Nucleus accumbens (tissue), 56 donors: ENCODE measurements at regions not wholly inside any gene's neighbourhood (a gene's known extent, or its start where the extent isn't known, plus 50 kb on each side); places are given as distances from the start of the nearest gene placed in this dataset.
"Not testable (repeated sequence)": the region's sequence is repeated elsewhere in the genome, so short reads cannot be mapped to it uniquely, and the experiment has no call there.

Experiments used
- DNase-seq, 56 donors: peaks; one replicate each; lab custom pipeline; 2025; lab: John Stamatoyannopoulos, UW

DNA sequence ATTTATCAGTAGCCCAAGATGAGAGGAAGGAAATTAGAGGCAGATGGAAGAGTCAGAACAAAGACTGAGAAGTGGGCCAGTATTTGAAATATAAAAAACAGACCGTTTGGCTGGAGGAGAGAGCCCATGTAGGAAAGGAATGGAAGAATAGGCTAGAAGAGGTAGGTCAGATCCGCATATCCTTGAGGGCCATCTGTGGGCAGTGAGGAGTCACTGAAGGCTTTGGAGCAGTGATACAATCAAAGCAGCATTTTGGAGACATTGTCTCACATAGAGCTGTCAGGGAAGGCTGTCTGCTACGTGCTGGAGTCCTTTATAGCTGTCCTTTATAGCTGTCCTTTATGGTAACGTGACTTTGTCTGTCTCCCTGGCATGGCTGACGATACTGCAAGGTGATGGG is 92.0 kb upstream of the VEPH1 start:
- DNase-seq, result no peak

GRCh38 chr3:157594413-157594812 is 91.2 kb upstream of the VEPH1 start:
- DNase-seq, result no peak

DNA sequence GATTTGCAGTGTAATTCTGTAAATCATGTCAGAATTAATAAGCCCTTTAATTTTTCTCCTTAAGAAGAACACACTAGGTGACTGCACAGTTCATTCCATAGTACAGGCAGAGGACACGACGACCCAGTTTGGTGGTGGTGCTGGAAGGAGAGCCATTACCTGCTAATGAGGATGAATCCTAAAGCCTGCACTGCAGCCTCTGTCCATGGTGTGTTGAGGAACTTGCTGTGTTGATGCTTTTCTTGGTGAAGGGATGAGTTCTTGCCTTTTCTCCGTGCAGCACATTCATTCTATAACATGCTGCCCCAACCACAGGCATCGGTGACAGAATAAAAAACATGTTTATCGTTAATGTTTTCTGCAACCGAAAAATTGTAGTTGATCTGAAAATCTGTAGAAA is 89.6 kb upstream of the VEPH1 start:
- no peak for DNase-seq

DNA sequence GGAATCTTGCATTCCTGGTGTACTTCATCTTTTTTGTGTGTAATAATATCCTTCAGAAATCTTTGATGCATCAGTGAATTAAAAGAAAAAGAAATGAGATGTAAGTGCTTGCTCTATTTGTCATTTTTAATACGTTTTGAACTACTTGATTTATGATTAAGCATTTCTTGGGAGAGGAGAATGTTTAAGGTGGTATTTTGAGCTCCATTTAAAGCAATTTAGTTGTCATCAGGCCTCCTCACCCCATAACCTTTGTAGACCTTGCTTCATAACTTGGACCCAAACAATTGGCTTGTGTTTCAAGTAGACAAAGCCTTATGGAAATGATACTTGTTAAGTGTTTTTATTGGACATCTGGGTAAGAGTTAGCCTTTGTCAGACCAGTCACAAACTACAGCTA is 87.1 kb upstream of the VEPH1 start:
- DNase-seq, result no peak

DNA sequence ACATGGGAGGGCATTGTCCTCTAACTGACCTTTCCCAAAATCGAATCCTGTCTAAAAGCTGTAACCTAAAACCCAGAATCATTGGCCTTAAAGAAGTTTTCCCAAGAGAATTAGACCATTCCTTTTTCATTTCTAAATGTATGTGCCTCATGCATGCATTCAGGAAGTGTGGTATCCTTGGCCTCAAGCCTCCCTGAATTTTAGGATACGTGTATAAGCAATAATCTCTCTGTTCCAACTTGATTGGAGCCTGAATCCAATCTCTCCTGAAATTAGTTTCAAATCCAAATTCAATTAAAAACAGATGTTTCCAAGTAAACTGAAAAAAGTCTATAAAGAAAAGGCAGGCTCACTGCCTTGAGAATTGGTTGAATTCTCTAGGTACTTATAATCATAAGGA is 86.0 kb upstream of the VEPH1 start:
- no peak for DNase-seq

- DNase-seq, result no peak
Measured at GRCh38 chr3:157588386-157589060, 85.3 kb upstream of the VEPH1 start.

DNA sequence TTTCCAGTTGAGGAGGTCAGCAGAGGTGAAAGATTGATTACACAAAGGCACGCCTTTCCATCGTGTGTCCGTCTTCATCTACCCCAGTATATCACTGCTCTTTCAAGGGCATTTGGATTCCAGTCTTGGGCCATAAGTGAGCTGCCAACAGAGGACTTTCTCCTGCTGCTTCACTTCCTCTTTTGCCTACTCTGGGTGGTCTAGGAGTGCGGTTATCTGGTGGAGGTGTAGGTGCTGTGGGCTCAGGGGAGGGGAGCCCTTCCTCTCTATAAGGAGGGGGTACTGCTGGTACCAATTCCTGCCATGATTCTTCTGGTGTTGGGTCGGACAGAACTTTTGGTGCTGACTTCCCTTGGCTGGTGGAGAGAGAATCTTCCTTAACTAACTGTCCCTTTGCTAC is 83.1 kb upstream of the VEPH1 start:
- no peak for DNase-seq

- DNase-seq, result no peak
Measured at GRCh38 chr3:157585386-157585785, 82.2 kb upstream of the VEPH1 start.

DNA sequence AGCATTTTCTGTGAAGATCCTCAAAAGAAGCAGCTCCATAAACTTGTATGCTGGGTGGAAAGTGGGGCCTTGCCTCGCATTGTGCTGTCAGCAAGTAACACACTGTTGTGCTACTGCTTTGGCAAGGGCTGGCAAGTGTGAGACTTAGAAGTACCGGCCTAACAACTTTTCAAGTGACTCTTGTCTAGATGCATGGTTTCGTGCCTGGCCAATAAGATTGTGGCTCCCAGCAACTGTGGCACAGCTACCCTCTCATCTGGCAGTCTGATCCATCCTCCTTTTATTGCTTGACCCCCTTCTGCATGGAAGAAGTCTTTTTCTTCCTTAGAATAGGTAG is 79.4 kb upstream of the VEPH1 start:
- no peak for DNase-seq

GRCh38 chr3:157581956-157582636 is 78.9 kb upstream of the VEPH1 start:
- DNase-seq, result not testable (repeated sequence)

DNA sequence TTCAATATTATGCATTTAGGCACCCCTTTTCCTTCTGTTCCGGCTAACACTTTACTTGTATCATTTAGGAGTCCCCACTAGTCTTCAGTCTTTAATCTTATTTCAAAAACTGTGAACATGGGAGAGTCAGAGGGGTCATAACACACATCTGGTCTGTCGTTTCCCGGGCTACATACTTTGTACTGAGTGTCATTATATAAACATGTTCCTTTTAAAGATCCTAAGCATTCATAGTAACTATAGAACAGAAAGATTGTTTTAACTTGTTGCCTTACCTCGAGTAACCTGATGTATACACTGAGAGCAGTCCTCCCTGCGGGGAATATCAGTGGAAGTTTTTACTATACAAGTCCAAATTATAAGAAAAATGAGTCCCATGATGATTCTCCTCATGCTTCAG is 78.2 kb upstream of the VEPH1 start:
- DNase-seq, result no peak

- DNase-seq, result no peak
Measured at GRCh38 chr3:157578181-157578580, 75.0 kb upstream of the VEPH1 start.

- DNase-seq, result no peak
Measured at GRCh38 chr3:157574531-157574930, 71.3 kb upstream of the VEPH1 start.

DNA sequence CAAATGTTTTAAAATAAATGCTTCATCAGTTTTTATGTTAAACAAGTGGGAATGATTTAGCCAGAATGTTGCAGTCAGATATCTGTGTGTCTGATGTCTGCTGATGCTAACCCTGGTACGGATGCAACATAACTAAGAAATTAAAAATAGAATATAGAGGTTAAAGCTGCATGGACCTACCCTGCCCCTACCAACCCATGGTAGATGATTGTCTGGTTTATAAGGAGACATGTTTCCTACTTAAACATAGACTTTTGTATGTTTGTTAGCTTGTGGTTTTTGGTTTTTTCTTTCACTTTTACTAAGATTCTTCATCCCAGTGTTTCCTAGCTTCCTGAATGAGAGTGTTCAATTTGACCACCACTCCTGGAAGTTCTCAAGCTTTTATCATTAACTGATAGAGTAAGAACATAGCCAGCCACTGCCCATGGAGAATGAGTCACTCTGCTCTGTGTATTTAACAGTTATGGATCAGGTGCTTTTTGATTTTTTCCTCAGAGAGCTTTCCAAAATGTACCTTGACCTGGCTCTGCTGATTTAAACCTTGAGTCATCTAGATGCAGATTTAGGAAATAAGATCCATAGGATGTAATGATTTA is 70.7 kb upstream of the VEPH1 start:
- DNase-seq, result no peak

- no peak for DNase-seq
Measured at GRCh38 chr3:157573281-157573680, 70.1 kb upstream of the VEPH1 start.

- peak in 7 of 56 donors; percentile 1 to 11 (median 2) for DNase-seq
Measured at GRCh38 chr3:157572559-157573270, 69.5 kb upstream of the VEPH1 start.

GRCh38 chr3:157566596-157566995 is 63.4 kb upstream of the VEPH1 start:
- no peak for DNase-seq

- no peak for DNase-seq
Measured at GRCh38 chr3:157559401-157559800, 56.2 kb upstream of the VEPH1 start.
